Spleen (tissue), 11 donors: ENCODE measurements at regions not wholly inside any gene's neighbourhood (a gene's known extent, or its start where the extent isn't known, plus 50 kb on each side); places are given as distances from the start of the nearest gene placed in this dataset.

Experiments used
- DNase-seq: peaks from one replicate; pipeline ENCODE4 v3.0.0-alpha.2; 2020
- H3K27ac ChIP-seq, 8 donors: fragments of 200-600 bp; sonication (generic) in 7 of 8; 1 replicate in 4 of 8; 2 replicates in 4 of 8; pipeline versions ENCODE4 v1.5.0 to v1.8.0; 2016 to 2021; ENCODE audit warnings: inconsistent platforms in 4 of 8, mild to moderate bottlenecking in 4 of 8, moderate library complexity in 1 of 8
- H3K27me3 ChIP-seq, 7 donors: fragments of 200-600 bp; sonication (generic) in 6 of 7; replicated peaks in 1 of 7; 1 replicate in 4 of 7; 2 replicates in 3 of 7; pipeline versions ENCODE4 v1.5.0 to v1.8.0; 2016 to 2021; ENCODE audit warnings: inconsistent platforms in 3 of 7, mild to moderate bottlenecking in 1 of 7
- H3K36me3 ChIP-seq, 6 donors: fragments of 200-600 bp; sonication (generic) in 5 of 6; 1 replicate in 4 of 6; 2 replicates in 2 of 6; pipeline versions ENCODE4 v1.5.0 to v1.8.0; 2016 to 2021; ENCODE audit warnings: inconsistent platforms in 2 of 6
- H3K4me1 ChIP-seq, 6 donors: fragments of 200-600 bp; sonication (generic) in 5 of 6; 1 replicate in 3 of 6; 2 replicates in 3 of 6; pipeline versions ENCODE4 v1.5.0 to v1.8.0; 2016 to 2021; ENCODE audit warnings: inconsistent platforms in 3 of 6
- H3K4me3 ChIP-seq, 8 donors: fragments of 200-600 bp; sonication (generic) in 7 of 8; 1 replicate in 4 of 8; 2 replicates in 4 of 8; pipeline versions ENCODE4 v1.5.0 to v1.8.0; 2016 to 2021; ENCODE audit warnings: inconsistent platforms in 4 of 8, mild to moderate bottlenecking in 4 of 8, moderate library complexity in 2 of 8
- H3K9me3 ChIP-seq, 8 donors: fragments of 200-600 bp; sonication (generic) in 7 of 8; 1 replicate in 4 of 8; 2 replicates in 4 of 8; pipeline versions ENCODE4 v1.5.0 to v1.8.0; 2016 to 2021; ENCODE audit warnings: inconsistent platforms in 4 of 8
- CTCF ChIP-seq, 11 experiments: fragments of 200-600 bp in 7 of 11; fragments of 450-650 bp in 4 of 11; sonication (generic) in 4 of 11; IDR thresholded peaks in 8 of 11; conservative IDR thresholded peaks in 3 of 11; 1 replicate in 7 of 11; 2 replicates in 4 of 11; pipeline versions ENCODE4 v1.4.0 to v1.8.0; 2016 to 2021; ENCODE audit warnings: antibody characterized with exemption in 11 of 11, inconsistent platforms in 4 of 11, mild to moderate bottlenecking in 1 of 11
- POLR2A ChIP-seq, 3 donors: fragments of 450-650 bp; IDR thresholded peaks; one replicate each; pipeline ENCODE4 v1.5.1; 2017; ENCODE audit warnings: antibody characterized with exemption in 3 of 3, mild to moderate bottlenecking in 1 of 3
- POLR2AphosphoS5 ChIP-seq, 3 donors: sonication (generic); formaldehyde crosslinking; IDR thresholded peaks; one replicate each; pipeline ENCODE4 v1.5.1; 2017; ENCODE audit warnings: antibody characterized with exemption in 3 of 3
- WGBS, 5 donors: extraction: QIAGEN DNeasy Blood & Tissue Kit in 3 of 5; methylation state at CpG; one replicate each; pipeline versions ENCODE4 v1.1.5 to v1.1.7; 2013 to 2018; 5-methylcytosine and 5-hydroxymethylcytosine counted together
- intact Hi-C: fragments of 100-400 bp; cut with DNase I; formaldehyde crosslinking; loops from one replicate; pipeline ENCODE4 v1.15.0; 2023; ENCODE audit warnings: low total_unique reads
- donor health status: healthy with polysubstance abuse.
- donor health status: DM: no; HTN: no; CAD: no; lungs with moderate emphysema.
- donor health status: DM: no; HTN: no; CAD: no.
- donor health status: Bipolar disorder and iron deficiency.
- donor health status: healthy.
- donor health status: DM: no; HTN: no; CAD: no.
- donor health status: DM: yes; HTN: yes; CAD: no.

- WGBS, 5 donors, result 73 to 84% (median 77%) methylated on average over 4 of the region's 4 CpGs
- H3K9me3 ChIP-seq, result no peaks in the 10 kb centered on the region
- no peaks in the 10 kb centered on the region for H3K36me3 ChIP-seq
- no peak overlapping the region for H3K4me3 ChIP-seq
- intact Hi-C loops, result no loop called here
- H3K27ac ChIP-seq, result no peak overlapping the region
- DNase-seq, result no peak
- TF ChIP-seq POLR2AphosphoS5 (IDR thresholded peaks at IDR 0.05) (no peak), POLR2A (IDR thresholded peaks at IDR 0.05) (no peak), CTCF (IDR thresholded peaks at IDR 0.05 in 8 of 11, conservative IDR thresholded peaks at IDR 0.05 in 3 of 11) (no peak)
- no peaks in the 10 kb centered on the region for H3K27me3 ChIP-seq
- H3K4me1 ChIP-seq, result no peaks in the 10 kb centered on the region
Observed at GRCh38 chr13:47843005-47843404, 158.1 kb downstream of the SUCLA2 start.

DNA sequence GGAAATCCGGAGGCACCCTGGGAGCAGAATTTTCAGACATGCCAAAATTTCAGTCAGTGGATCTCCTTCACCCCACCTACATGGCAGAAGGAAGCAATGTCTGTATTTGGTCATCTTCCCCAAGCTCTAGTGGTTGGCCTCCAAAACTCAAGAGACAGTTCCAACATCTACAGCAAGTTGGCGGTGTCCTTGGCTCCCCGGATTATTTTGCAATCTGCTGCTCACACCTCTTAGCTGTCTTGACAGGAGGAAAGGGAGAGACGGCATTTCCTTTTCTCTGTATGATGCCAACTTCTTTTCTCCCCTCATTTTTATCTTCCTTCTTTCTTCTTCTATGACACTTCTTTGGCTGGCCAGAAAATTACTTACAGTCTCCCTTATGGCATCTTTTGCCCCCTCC lies 159.9 kb downstream of the SUCLA2 start:
- Histone ChIP-seq H3K36me3 (no peaks in the 10 kb centered on the region), H3K4me3 (no peak overlapping the region), H3K27me3 (no peaks in the 10 kb centered on the region), H3K4me1 (no peaks in the 10 kb centered on the region), H3K9me3 (no peaks in the 10 kb centered on the region), H3K27ac (no peak overlapping the region)
- no peak for DNase-seq
- TF ChIP-seq POLR2AphosphoS5 (IDR thresholded peaks at IDR 0.05), result no peak
- TF ChIP-seq POLR2A (IDR thresholded peaks at IDR 0.05), result no peak
- no peak for TF ChIP-seq CTCF (IDR thresholded peaks at IDR 0.05 in 8 of 11, conservative IDR thresholded peaks at IDR 0.05 in 3 of 11)
- WGBS, 5 donors, result 75 to 93% (median 82%) methylated on average over 4 of the region's 4 CpGs
- intact Hi-C loops, result no loop called here

GRCh38 chr13:47837906-47838305 lies 163.2 kb downstream of the SUCLA2 start:
- Histone ChIP-seq H3K36me3 (no peaks in the 10 kb centered on the region), H3K4me1 (no peaks in the 10 kb centered on the region), H3K4me3 (no peak overlapping the region), H3K27me3 (no peaks in the 10 kb centered on the region), H3K27ac (no peak overlapping the region), H3K9me3 (no peaks in the 10 kb centered on the region)
- DNase-seq, result no peak
- WGBS, 5 donors, result 88 to 93% (median 89%) methylated on average over 4 of the region's 4 CpGs
- TF ChIP-seq POLR2A (IDR thresholded peaks at IDR 0.05), result no peak
- no peak for TF ChIP-seq POLR2AphosphoS5 (IDR thresholded peaks at IDR 0.05)
- TF ChIP-seq CTCF (IDR thresholded peaks at IDR 0.05 in 8 of 11, conservative IDR thresholded peaks at IDR 0.05 in 3 of 11), result no peak
- intact Hi-C loops, result no loop called here

GRCh38 chr13:47837104-47837880 lies 163.8 kb downstream of the SUCLA2 start:
- intact Hi-C loops, result no loop called here
- TF ChIP-seq CTCF (IDR thresholded peaks at IDR 0.05 in 8 of 11, conservative IDR thresholded peaks at IDR 0.05 in 3 of 11), result no peak
- TF ChIP-seq POLR2AphosphoS5 (IDR thresholded peaks at IDR 0.05), result no peak
- TF ChIP-seq POLR2A (IDR thresholded peaks at IDR 0.05), result no peak
- H3K4me1 ChIP-seq, result no peaks in the 10 kb centered on the region
- no peak overlapping the region for H3K4me3 ChIP-seq
- 88 to 92% (median 89%) methylated on average over 5 of the region's 5 CpGs for WGBS, 5 donors
- DNase-seq, result no peak
- no peaks in the 10 kb centered on the region for H3K9me3 ChIP-seq
- H3K27me3 ChIP-seq, result no peaks in the 10 kb centered on the region
- no peak overlapping the region for H3K27ac ChIP-seq
- no peaks in the 10 kb centered on the region for H3K36me3 ChIP-seq
